ENCODE measurements at regions not wholly inside any gene's neighbourhood (a gene's known extent, or its start where the extent isn't known, plus 50 kb on each side); places are given as distances from the start of the nearest gene placed in this dataset.
A peak's percentile ranks its signal among the peaks of the same experiment; 100 is the strongest.

- no peaks in the 10 kb centered on the region for H3K4me1 ChIP-seq
- ATAC-seq (no peak), DNase-seq (no peak)
- no peaks in the 10 kb centered on the region for H3K36me3 ChIP-seq
- H3K4me3 ChIP-seq = no peak overlapping the region
- TF ChIP-seq POLR2A (IDR thresholded peaks at IDR 0.05) (no peak), CTCF (IDR thresholded peaks at IDR 0.05) (no peak)
- no peaks in the 10 kb centered on the region for H3K27me3 ChIP-seq
- H3K9me3 ChIP-seq = no peaks in the 10 kb centered on the region
- intact Hi-C loops (cut with DNase I) = no loop called here
- H3K27ac ChIP-seq = no peak overlapping the region
- WGBS, 4 donors = 77 to 83% (median 79%) methylated on average over 2 of the region's 2 CpGs
These were observed 678.0 kb upstream of the GRM7 start for GRCh38 chr3:6182909-6183308.

GRCh38 chr3:6189384-6189783, 671.5 kb upstream of the GRM7 start:
- Histone ChIP-seq H3K4me3 (no peak overlapping the region), H3K4me1 (no peaks in the 10 kb centered on the region), H3K9me3 (peaks cover 0 to 21% (median 0%) of the 10 kb centered on the region in 12 donors), H3K36me3 (no peaks in the 10 kb centered on the region), H3K27me3 (no peaks in the 10 kb centered on the region), H3K27ac (no peak overlapping the region)
- DNase-seq = no peak
- ATAC-seq = no peak
- intact Hi-C loops (cut with DNase I) = no loop called here
- 95 to 100% (median 98%) methylated on average over 1 of the region's 1 CpG for WGBS, 4 donors
- no peak for TF ChIP-seq CTCF (IDR thresholded peaks at IDR 0.05)

GRCh38 chr3:6204891-6205290, 656.0 kb upstream of the GRM7 start:
- Histone ChIP-seq H3K36me3 (no peaks in the 10 kb centered on the region), H3K9me3 (no peaks in the 10 kb centered on the region), H3K27ac (no peak overlapping the region), H3K4me1 (no peaks in the 10 kb centered on the region), H3K27me3 (no peaks in the 10 kb centered on the region), H3K4me3 (no peak overlapping the region)
- intact Hi-C loops (cut with DNase I) = no loop called here
- no peak for DNase-seq
- WGBS, 4 donors = 35 to 61% (median 53%) methylated on average over 1 of the region's 1 CpG
- no peak for ATAC-seq
- TF ChIP-seq POLR2A (IDR thresholded peaks at IDR 0.05) (no peak), CTCF (IDR thresholded peaks at IDR 0.05) (peak in 1 of 12 donors; percentile 3)

- no peak for TF ChIP-seq POLR2A (IDR thresholded peaks at IDR 0.05)
- TF ChIP-seq CTCF (IDR thresholded peaks at IDR 0.05) = no peak
- ATAC-seq (no peak), DNase-seq (no peak)
- Histone ChIP-seq H3K27me3 (no peaks in the 10 kb centered on the region), H3K4me1 (no peaks in the 10 kb centered on the region), H3K4me3 (no peak overlapping the region), H3K36me3 (no peaks in the 10 kb centered on the region), H3K9me3 (no peaks in the 10 kb centered on the region), H3K27ac (no peak overlapping the region)
- WGBS, 4 donors = 45 to 57% (median 50%) methylated on average over 3 of the region's 3 CpGs
- intact Hi-C loops (cut with DNase I) = no loop called here
These were observed 644.5 kb upstream of the GRM7 start for GRCh38 chr3:6216135-6217026.
